Natural killer cell (primary cell): ENCODE measurements at regions not wholly inside any gene's neighbourhood (a gene's known extent, or its start where the extent isn't known, plus 50 kb on each side); places are given as distances from the start of the nearest gene placed in this dataset.

ENCODE experiments used
- ATAC-seq, 3 donors: fragments of 150-1000 bp in 2 of 3; fragments of 200-7000 bp in 1 of 3; cut with Tn5 transposase; 1 replicate in 1 of 3; 2 replicates in 2 of 3; pipeline ENCODE4 v1.10.0; 2021; ENCODE audit warnings: mild to moderate bottlenecking in 2 of 3, moderate library complexity in 2 of 3
- DNase-seq, 2 donors: peaks; one replicate each; pipeline versions ENCODE4 v3.0.0 to v3.0.0-alpha.2; 2013 to 2021; ENCODE audit warnings: mixed read lengths in 1 of 2
- H3K27ac ChIP-seq: one replicate; pipeline ENCODE4 v1.5.1; 2013; ENCODE audit warnings: mild to moderate bottlenecking, low read length
- H3K27me3 ChIP-seq: one replicate; pipeline ENCODE4 v1.6.1; 2013; ENCODE audit warnings: low read length; ENCODE audit not compliant: control insufficient read depth, insufficient read depth
- H3K36me3 ChIP-seq: one replicate; pipeline ENCODE4 v1.6.1; 2013; ENCODE audit warnings: low read length; ENCODE audit not compliant: control insufficient read depth, insufficient read depth
- H3K4me1 ChIP-seq: one replicate; pipeline ENCODE4 v1.6.1; 2013; ENCODE audit warnings: low read length; ENCODE audit not compliant: control insufficient read depth, insufficient read depth
- H3K4me3 ChIP-seq: one replicate; pipeline ENCODE4 v1.5.1; 2013; ENCODE audit warnings: low read length
- H3K9me3 ChIP-seq: one replicate; pipeline ENCODE4 v1.6.1; 2013; ENCODE audit warnings: low read length; ENCODE audit not compliant: control insufficient read depth, insufficient read depth
- H3K27ac Mint-ChIP-seq, 2 donors: one replicate each; pipeline ENCODE4 v1.8.0; 2022; ENCODE audit warnings: mild to moderate bottlenecking in 2 of 2, mixed read lengths in 2 of 2, moderate library complexity in 1 of 2
- H3K27me3 Mint-ChIP-seq, 2 donors: one replicate each; pipeline ENCODE4 v1.8.0; 2022; ENCODE audit warnings: low read depth in 2 of 2, mixed read lengths in 2 of 2
- H3K36me3 Mint-ChIP-seq: one replicate; pipeline ENCODE4 v1.8.0; 2022; ENCODE audit warnings: mixed read lengths
- H3K4me1 Mint-ChIP-seq, 2 donors: one replicate each; pipeline ENCODE4 v1.8.0; 2022; ENCODE audit warnings: mixed read lengths in 2 of 2
- H3K4me3 Mint-ChIP-seq: one replicate; pipeline ENCODE4 v1.8.0; 2022; ENCODE audit warnings: mild to moderate bottlenecking, moderate library complexity, mixed read lengths
- H3K9me3 Mint-ChIP-seq, 2 donors: one replicate each; pipeline ENCODE4 v1.8.0; 2022; ENCODE audit warnings: mixed read lengths in 2 of 2
- WGBS: methylation state at CpG from one replicate; pipeline ENCODE4 v1.1.7; 2013; ENCODE audit warnings: missing lambda C conversion rate; ENCODE audit not compliant: insufficient coverage; 5-methylcytosine and 5-hydroxymethylcytosine counted together
- intact Hi-C: fragments of 100-400 bp; cut with micrococcal nuclease; formaldehyde crosslinking; loops from one replicate; pipeline ENCODE4 v1.14.2; 2022
- TF ChIP-seq, protein P1 (sequence below): fragments of 200-600 bp; IDR thresholded peaks from one replicate; pipeline ENCODE4 v1.8.0; 2022; ENCODE audit warnings: antibody characterized with exemption

GRCh38 chr7:118013252-118014010 is 140.2 kb upstream of the CTTNBP2 start:
- H3K27me3 Mint-ChIP-seq, result no peaks in the 10 kb centered on the region
- no peak for DNase-seq
- TF ChIP-seq, protein P1, sequence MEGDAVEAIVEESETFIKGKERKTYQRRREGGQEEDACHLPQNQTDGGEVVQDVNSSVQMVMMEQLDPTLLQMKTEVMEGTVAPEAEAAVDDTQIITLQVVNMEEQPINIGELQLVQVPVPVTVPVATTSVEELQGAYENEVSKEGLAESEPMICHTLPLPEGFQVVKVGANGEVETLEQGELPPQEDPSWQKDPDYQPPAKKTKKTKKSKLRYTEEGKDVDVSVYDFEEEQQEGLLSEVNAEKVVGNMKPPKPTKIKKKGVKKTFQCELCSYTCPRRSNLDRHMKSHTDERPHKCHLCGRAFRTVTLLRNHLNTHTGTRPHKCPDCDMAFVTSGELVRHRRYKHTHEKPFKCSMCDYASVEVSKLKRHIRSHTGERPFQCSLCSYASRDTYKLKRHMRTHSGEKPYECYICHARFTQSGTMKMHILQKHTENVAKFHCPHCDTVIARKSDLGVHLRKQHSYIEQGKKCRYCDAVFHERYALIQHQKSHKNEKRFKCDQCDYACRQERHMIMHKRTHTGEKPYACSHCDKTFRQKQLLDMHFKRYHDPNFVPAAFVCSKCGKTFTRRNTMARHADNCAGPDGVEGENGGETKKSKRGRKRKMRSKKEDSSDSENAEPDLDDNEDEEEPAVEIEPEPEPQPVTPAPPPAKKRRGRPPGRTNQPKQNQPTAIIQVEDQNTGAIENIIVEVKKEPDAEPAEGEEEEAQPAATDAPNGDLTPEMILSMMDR, result no peak
- no peak overlapping the region for H3K4me3 ChIP-seq
- H3K36me3 ChIP-seq, result no peaks in the 10 kb centered on the region
- no peak overlapping the region for H3K27ac ChIP-seq
- WGBS, result 92% methylated on average over 2 of the region's 2 CpGs
- H3K9me3 ChIP-seq, result peaks cover 4% of the 10 kb centered on the region
- intact Hi-C loops, result no loop called here
- ATAC-seq, result no peak
- no peaks in the 10 kb centered on the region for H3K27me3 ChIP-seq
- H3K4me1 ChIP-seq, result no peaks in the 10 kb centered on the region
- no peak overlapping the region for H3K4me3 Mint-ChIP-seq
- H3K27ac Mint-ChIP-seq, result no peak overlapping the region
- H3K36me3 Mint-ChIP-seq, result no peaks in the 10 kb centered on the region
- no peaks in the 10 kb centered on the region for H3K4me1 Mint-ChIP-seq
- H3K9me3 Mint-ChIP-seq, result peaks cover 11% of the 10 kb centered on the region in 2 donors

GRCh38 chr7:118022546-118022945 is 149.3 kb upstream of the CTTNBP2 start:
- H3K9me3 Mint-ChIP-seq, result peaks cover 7 to 10% of the 10 kb centered on the region in 2 donors
- Histone ChIP-seq H3K27ac (no peak overlapping the region), H3K4me1 (no peaks in the 10 kb centered on the region), H3K4me3 (no peak overlapping the region), H3K27me3 (no peaks in the 10 kb centered on the region), H3K36me3 (no peaks in the 10 kb centered on the region), H3K9me3 (no peaks in the 10 kb centered on the region)
- DNase-seq, result no peak
- intact Hi-C loops, result no loop called here
- no peak overlapping the region for H3K27ac Mint-ChIP-seq
- WGBS, result 50% methylated on average over 1 of the region's 2 CpGs
- TF ChIP-seq, protein P1, result no peak
- no peaks in the 10 kb centered on the region for H3K36me3 Mint-ChIP-seq
- H3K27me3 Mint-ChIP-seq, result no peaks in the 10 kb centered on the region
- no peaks in the 10 kb centered on the region for H3K4me1 Mint-ChIP-seq
- no peak overlapping the region for H3K4me3 Mint-ChIP-seq
- no peak for ATAC-seq

GRCh38 chr7:118026791-118027190 is 153.6 kb upstream of the CTTNBP2 start:
- Histone ChIP-seq H3K4me3 (no peak overlapping the region), H3K27me3 (no peaks in the 10 kb centered on the region), H3K36me3 (no peaks in the 10 kb centered on the region), H3K27ac (no peak overlapping the region), H3K9me3 (no peaks in the 10 kb centered on the region), H3K4me1 (no peaks in the 10 kb centered on the region)
- DNase-seq, result no peak
- no peaks in the 10 kb centered on the region for H3K4me1 Mint-ChIP-seq
- H3K27me3 Mint-ChIP-seq, result no peaks in the 10 kb centered on the region
- no peak overlapping the region for H3K4me3 Mint-ChIP-seq
- intact Hi-C loops, result no loop called here
- H3K27ac Mint-ChIP-seq, result no peak overlapping the region
- WGBS, result 82% methylated on average over 2 of the region's 2 CpGs
- no peak for ATAC-seq
- H3K9me3 Mint-ChIP-seq, result peaks cover 5 to 7% of the 10 kb centered on the region in 2 donors
- TF ChIP-seq, protein P1, result no peak
- no peaks in the 10 kb centered on the region for H3K36me3 Mint-ChIP-seq

- TF ChIP-seq, protein P1, result no peak
- H3K9me3 Mint-ChIP-seq, result peaks cover 5 to 7% of the 10 kb centered on the region in 2 donors
- Histone ChIP-seq H3K27ac (no peak overlapping the region), H3K4me1 (no peaks in the 10 kb centered on the region), H3K27me3 (no peaks in the 10 kb centered on the region), H3K9me3 (no peaks in the 10 kb centered on the region), H3K4me3 (no peak overlapping the region), H3K36me3 (no peaks in the 10 kb centered on the region)
- intact Hi-C loops, result no loop called here
- no peaks in the 10 kb centered on the region for H3K27me3 Mint-ChIP-seq
- DNase-seq (no peak), ATAC-seq (no peak)
- no peak overlapping the region for H3K4me3 Mint-ChIP-seq
- no peak overlapping the region for H3K27ac Mint-ChIP-seq
- 83% methylated on average over 3 of the region's 5 CpGs for WGBS
- no peaks in the 10 kb centered on the region for H3K4me1 Mint-ChIP-seq
- H3K36me3 Mint-ChIP-seq, result no peaks in the 10 kb centered on the region
These were observed 155.0 kb upstream of the CTTNBP2 start for GRCh38 chr7:118028226-118028625.
